ENCODE measurements at regions not wholly inside any gene's neighbourhood (a gene's known extent, or its start where the extent isn't known, plus 50 kb on each side); places are given as distances from the start of the nearest gene placed in this dataset.

DNA sequence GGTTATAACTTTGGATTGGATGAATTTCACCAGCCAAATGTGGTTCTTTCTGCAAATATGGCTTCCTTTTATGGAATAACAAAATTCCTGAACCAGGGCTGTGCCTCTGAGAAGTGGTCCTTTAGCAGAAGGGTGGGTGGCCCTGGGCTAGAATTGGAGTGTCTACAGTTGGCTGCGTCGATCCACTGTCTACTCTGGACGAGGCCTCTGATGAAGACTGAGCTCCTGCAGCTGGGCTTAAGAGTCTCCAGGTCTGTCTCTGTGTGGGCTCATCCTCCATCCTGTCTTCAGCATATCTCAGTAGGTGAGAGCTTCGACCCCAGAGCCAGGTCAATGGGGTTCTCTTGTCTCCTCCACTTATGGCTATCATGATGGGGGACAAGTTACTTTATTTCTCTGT, 166.3 kb upstream of the PMEPA1 start:
- 95% methylated on average over 3 of the region's 4 CpGs for WGBS (ENCODE audit: insufficient coverage)

DNA sequence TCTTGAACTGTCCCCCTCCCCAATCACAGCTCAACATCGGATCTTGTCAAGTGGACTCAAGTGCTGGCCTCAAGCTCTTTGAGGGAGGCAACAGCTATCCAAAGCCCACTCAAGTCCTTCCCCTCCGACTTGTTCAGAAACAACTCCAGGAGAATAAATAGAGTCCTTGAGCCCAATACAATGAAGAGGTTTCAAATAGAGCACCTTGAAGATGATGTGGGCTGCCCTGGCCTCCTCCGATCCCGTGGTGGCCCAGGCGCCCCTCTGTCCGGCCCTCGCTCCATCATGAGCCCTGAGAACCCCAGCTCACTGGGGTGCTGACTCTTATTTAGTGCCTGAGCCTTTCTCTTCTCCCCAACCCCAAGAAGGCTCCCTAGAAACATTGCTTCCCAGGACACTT, 164.3 kb upstream of the PMEPA1 start:
- ChIA-PET CTCF (interaction anchor here in 1 of 2 donors (0.6 to 1.0 kb wide), 2 partner anchors 179 to 186 kb away, joined by 3 to 5 read pairs; no protein-coding TSS in a partner anchor), POLR2A (no interaction called here)
- no peaks in the 10 kb centered on the region for H3K9me3 ChIP-seq
- Mint-ChIP-seq H3K4me1 (no peaks in the 10 kb centered on the region), H3K27me3 (peaks cover 4 to 27% of the 10 kb centered on the region in 2 donors), H3K27ac (no peak overlapping the region), H3K4me3 (no peak overlapping the region), H3K36me3 (no peaks in the 10 kb centered on the region), H3K9me3 (no peaks in the 10 kb centered on the region)
- H3K4me3 ChIP-seq (ENCODE audit: control insufficient read depth in 1 of 2, extremely low read depth in 1 of 2, low read length in 1 of 2) = no peak overlapping the region
- ATAC-seq (replicated peaks in 1 of 4) = no peak
- no peak for DNase-seq
- 79% methylated on average over 6 of the region's 7 CpGs for WGBS (ENCODE audit: insufficient coverage)
- H3K27ac ChIP-seq (ENCODE audit: low read length) = no peak overlapping the region
- no peaks in the 10 kb centered on the region for H3K4me1 ChIP-seq (ENCODE audit: control insufficient read depth in 1 of 2, extremely low read depth in 1 of 2, insufficient read depth in 2 of 2, low read length in 2 of 2)
- H3K27me3 ChIP-seq (replicated peaks in 1 of 2; ENCODE audit: control insufficient read depth in 2 of 2, extremely low read depth in 1 of 2, insufficient read depth in 2 of 2, low read length in 1 of 2) = peaks cover 0 to 32% of the 10 kb centered on the region in 2 experiments
- no peaks in the 10 kb centered on the region for H3K36me3 ChIP-seq (ENCODE audit: control insufficient read depth in 2 of 2, extremely low read depth in 1 of 2, insufficient read depth in 1 of 2, low read length in 1 of 2)

More for the DNA sequence above, 166.3 kb upstream of the PMEPA1 start:
- H3K9me3 ChIP-seq = no peaks in the 10 kb centered on the region
- no peak overlapping the region for H3K27ac ChIP-seq (ENCODE audit: low read length)
- no peak overlapping the region for H3K4me3 Mint-ChIP-seq
- H3K27me3 Mint-ChIP-seq = peaks cover 4 to 11% of the 10 kb centered on the region in 2 donors
- no peak overlapping the region for H3K27ac Mint-ChIP-seq
- DNase-seq (no peak), ATAC-seq (replicated peaks in 1 of 4) (no peak)
- no peaks in the 10 kb centered on the region for H3K9me3 Mint-ChIP-seq
- ChIA-PET POLR2A (no interaction called here), CTCF (no interaction called here)
- H3K36me3 ChIP-seq (ENCODE audit: control insufficient read depth in 2 of 2, extremely low read depth in 1 of 2, insufficient read depth in 1 of 2, low read length in 1 of 2) = no peaks in the 10 kb centered on the region
- peaks cover 0 to 18% of the 10 kb centered on the region in 2 experiments for H3K27me3 ChIP-seq (replicated peaks in 1 of 2; ENCODE audit: control insufficient read depth in 2 of 2, extremely low read depth in 1 of 2, insufficient read depth in 2 of 2, low read length in 1 of 2)
- H3K36me3 Mint-ChIP-seq = no peaks in the 10 kb centered on the region
- H3K4me1 ChIP-seq (ENCODE audit: control insufficient read depth in 1 of 2, extremely low read depth in 1 of 2, insufficient read depth in 2 of 2, low read length in 2 of 2) = no peaks in the 10 kb centered on the region
- H3K4me3 ChIP-seq (ENCODE audit: control insufficient read depth in 1 of 2, extremely low read depth in 1 of 2, low read length in 1 of 2) = no peak overlapping the region
- no peaks in the 10 kb centered on the region for H3K4me1 Mint-ChIP-seq

DNA sequence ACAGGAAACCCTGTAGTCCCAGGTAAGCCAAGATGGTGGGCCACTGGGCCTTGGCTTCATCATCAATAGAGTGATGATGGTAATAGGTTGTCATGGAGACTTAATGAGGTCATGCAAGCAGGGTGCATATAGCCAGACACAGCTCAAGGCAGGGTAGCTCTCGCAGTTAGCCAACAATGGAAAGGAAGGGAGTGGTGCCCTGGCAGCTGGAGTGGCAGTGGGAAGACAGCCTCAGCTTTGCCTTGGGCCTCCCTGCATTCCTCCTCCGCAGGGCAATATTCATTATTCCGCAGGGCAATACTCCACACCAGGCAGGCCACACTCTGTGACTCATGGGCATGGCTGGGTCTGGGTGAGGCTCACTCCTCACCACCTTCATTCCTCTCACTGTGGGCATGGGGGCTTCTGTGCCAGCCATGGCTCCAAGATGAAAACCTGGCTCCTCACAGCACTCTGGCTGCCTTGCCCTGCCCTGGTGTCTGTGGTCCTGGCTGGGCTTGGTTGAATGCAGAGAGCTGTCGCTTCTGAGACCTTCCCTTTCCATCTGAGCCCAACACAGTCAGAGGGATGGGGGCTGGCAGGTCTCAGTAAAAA, 163.1 kb upstream of the PMEPA1 start:
- POLR2A ChIA-PET = no interaction called here
- Histone ChIP-seq H3K4me3 (ENCODE audit: control insufficient read depth in 1 of 2, extremely low read depth in 1 of 2, low read length in 1 of 2) (no peak overlapping the region), H3K27me3 (replicated peaks in 1 of 2; ENCODE audit: control insufficient read depth in 2 of 2, extremely low read depth in 1 of 2, insufficient read depth in 2 of 2, low read length in 1 of 2) (peaks cover 0 to 41% of the 10 kb centered on the region in 2 experiments), H3K27ac (ENCODE audit: low read length) (no peak overlapping the region), H3K4me1 (ENCODE audit: control insufficient read depth in 1 of 2, extremely low read depth in 1 of 2, insufficient read depth in 2 of 2, low read length in 2 of 2) (no peaks in the 10 kb centered on the region), H3K36me3 (ENCODE audit: control insufficient read depth in 2 of 2, extremely low read depth in 1 of 2, insufficient read depth in 1 of 2, low read length in 1 of 2) (no peaks in the 10 kb centered on the region), H3K9me3 (no peaks in the 10 kb centered on the region)
- peaks cover 4 to 29% of the 10 kb centered on the region in 2 donors for H3K27me3 Mint-ChIP-seq
- H3K9me3 Mint-ChIP-seq = no peaks in the 10 kb centered on the region
- CTCF ChIA-PET = interaction anchor here in 1 of 2 donors (1.0 kb wide), 1 partner anchor 181 kb away, joined by 3 read pairs; no protein-coding TSS in a partner anchor
- H3K27ac Mint-ChIP-seq = no peak overlapping the region
- no peaks in the 10 kb centered on the region for H3K4me1 Mint-ChIP-seq
- peak in 1 of 35 experiments; percentile 15 for DNase-seq
- H3K36me3 Mint-ChIP-seq = no peaks in the 10 kb centered on the region
- ATAC-seq (replicated peaks in 1 of 4) = no peak
- WGBS (ENCODE audit: insufficient coverage) = 100% methylated on average over 3 of the region's 4 CpGs
- no peak overlapping the region for H3K4me3 Mint-ChIP-seq

DNA sequence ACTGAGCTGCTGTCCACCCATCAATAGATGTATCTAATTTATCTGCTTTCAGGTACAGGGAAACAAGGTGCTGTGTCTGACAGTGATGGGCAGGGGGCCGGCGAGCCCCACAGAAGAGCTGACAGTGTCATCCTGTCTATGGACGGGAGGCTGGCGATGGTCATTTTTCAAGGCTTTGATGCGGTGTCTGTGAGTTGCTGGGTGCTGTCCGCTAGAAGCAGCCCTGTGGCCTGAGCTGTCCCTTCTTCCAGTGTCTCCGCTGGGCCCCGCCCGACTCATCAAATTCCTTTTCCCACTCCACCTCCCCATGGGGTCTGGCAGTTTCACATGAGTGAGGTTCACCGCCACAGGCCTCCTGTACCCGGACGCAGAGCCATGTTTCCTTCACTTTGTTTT, 161.4 kb upstream of the PMEPA1 start:
- Histone ChIP-seq H3K27ac (ENCODE audit: low read length) (no peak overlapping the region), H3K9me3 (no peaks in the 10 kb centered on the region), H3K36me3 (ENCODE audit: control insufficient read depth in 2 of 2, extremely low read depth in 1 of 2, insufficient read depth in 1 of 2, low read length in 1 of 2) (no peaks in the 10 kb centered on the region), H3K27me3 (replicated peaks in 1 of 2; ENCODE audit: control insufficient read depth in 2 of 2, extremely low read depth in 1 of 2, insufficient read depth in 2 of 2, low read length in 1 of 2) (peaks cover 0 to 50% of the 10 kb centered on the region in 2 experiments), H3K4me1 (ENCODE audit: control insufficient read depth in 1 of 2, extremely low read depth in 1 of 2, insufficient read depth in 2 of 2, low read length in 2 of 2) (no peaks in the 10 kb centered on the region), H3K4me3 (ENCODE audit: control insufficient read depth in 1 of 2, extremely low read depth in 1 of 2, low read length in 1 of 2) (no peak overlapping the region)
- 87% methylated on average over 9 of the region's 12 CpGs for WGBS (ENCODE audit: insufficient coverage)
- ChIA-PET CTCF (no interaction called here), POLR2A (no interaction called here)
- Mint-ChIP-seq H3K9me3 (no peaks in the 10 kb centered on the region), H3K4me3 (no peak overlapping the region), H3K36me3 (no peaks in the 10 kb centered on the region), H3K4me1 (peaks cover 1 to 4% (median 3%) of the 10 kb centered on the region in 3 donors), H3K27ac (no peak overlapping the region), H3K27me3 (peaks cover 4 to 33% of the 10 kb centered on the region in 2 donors)
- ATAC-seq (replicated peaks in 1 of 4) (no peak), DNase-seq (peak in 1 of 35 experiments; percentile 14)

DNA sequence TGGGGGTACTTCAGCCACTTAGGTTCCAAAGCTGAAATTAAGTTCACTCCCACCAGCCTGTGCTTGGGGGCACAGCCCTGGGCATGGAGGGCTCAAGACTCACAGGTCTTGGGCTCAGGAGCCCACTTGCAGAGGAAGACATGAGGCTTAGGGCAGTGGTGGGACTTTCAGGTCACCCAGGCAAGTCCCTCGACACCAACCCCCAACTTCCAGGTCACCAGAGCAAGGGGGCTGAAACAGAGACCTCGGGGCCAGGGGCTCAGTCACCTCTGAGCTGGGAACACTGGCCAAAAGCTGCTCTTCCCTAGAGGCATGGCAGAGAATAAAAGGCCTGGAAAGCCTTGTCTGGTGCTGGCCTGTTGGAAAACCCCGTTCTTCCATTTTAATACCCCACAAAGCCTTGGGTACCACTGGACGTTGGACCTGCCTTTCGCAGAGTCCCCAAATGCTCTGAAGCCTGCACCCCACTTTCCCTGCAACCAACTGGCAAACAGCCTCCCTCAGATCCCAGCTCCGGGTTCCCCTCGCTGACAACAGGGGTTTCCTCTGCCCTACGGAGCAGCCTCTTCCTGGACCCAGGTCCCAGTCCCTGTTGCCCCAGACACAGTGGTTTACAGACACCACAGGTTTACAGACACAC, 160.9 kb upstream of the PMEPA1 start:
- Mint-ChIP-seq H3K4me3 (no peak overlapping the region), H3K27ac (no peak overlapping the region), H3K4me1 (peaks cover 7 to 9% (median 9%) of the 10 kb centered on the region in 3 donors), H3K36me3 (no peaks in the 10 kb centered on the region), H3K9me3 (no peaks in the 10 kb centered on the region), H3K27me3 (peaks cover 4 to 33% of the 10 kb centered on the region in 2 donors)
- Histone ChIP-seq H3K27me3 (replicated peaks in 1 of 2; ENCODE audit: control insufficient read depth in 2 of 2, extremely low read depth in 1 of 2, insufficient read depth in 2 of 2, low read length in 1 of 2) (peaks cover 0 to 50% of the 10 kb centered on the region in 2 experiments), H3K4me3 (ENCODE audit: control insufficient read depth in 1 of 2, extremely low read depth in 1 of 2, low read length in 1 of 2) (no peak overlapping the region), H3K27ac (ENCODE audit: low read length) (no peak overlapping the region), H3K36me3 (ENCODE audit: control insufficient read depth in 2 of 2, extremely low read depth in 1 of 2, insufficient read depth in 1 of 2, low read length in 1 of 2) (no peaks in the 10 kb centered on the region), H3K4me1 (ENCODE audit: control insufficient read depth in 1 of 2, extremely low read depth in 1 of 2, insufficient read depth in 2 of 2, low read length in 2 of 2) (no peaks in the 10 kb centered on the region), H3K9me3 (no peaks in the 10 kb centered on the region)
- 59% methylated on average over 6 of the region's 8 CpGs for WGBS (ENCODE audit: insufficient coverage)
- DNase-seq (peak in 1 of 35 experiments; percentile 2), ATAC-seq (replicated peaks in 1 of 4) (no peak)
- POLR2A ChIA-PET = no interaction called here
- CTCF ChIA-PET = no interaction called here

DNA sequence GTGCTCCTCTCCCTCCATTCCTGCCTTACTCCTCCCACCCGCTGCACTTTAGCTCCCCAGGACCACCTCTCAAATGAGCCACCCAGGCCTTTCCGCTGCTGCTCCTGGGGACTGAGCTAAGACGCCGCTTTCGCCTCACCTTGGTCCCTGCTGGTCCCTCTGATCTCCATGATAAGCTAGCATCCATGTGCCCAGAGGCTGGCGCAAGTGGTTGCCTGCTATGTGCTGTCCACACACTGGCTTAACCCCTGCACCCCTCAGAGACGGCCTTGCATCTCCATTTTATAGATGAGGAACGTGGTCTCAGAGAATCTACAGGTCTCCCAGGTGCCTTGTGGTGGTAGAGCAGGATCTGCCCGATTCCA, 160.1 kb upstream of the PMEPA1 start:
- H3K4me1 ChIP-seq (ENCODE audit: control insufficient read depth in 1 of 2, extremely low read depth in 1 of 2, insufficient read depth in 2 of 2, low read length in 2 of 2) = no peaks in the 10 kb centered on the region
- peaks cover 0 to 50% of the 10 kb centered on the region in 2 experiments for H3K27me3 ChIP-seq (replicated peaks in 1 of 2; ENCODE audit: control insufficient read depth in 2 of 2, extremely low read depth in 1 of 2, insufficient read depth in 2 of 2, low read length in 1 of 2)
- ATAC-seq (replicated peaks in 1 of 4) = no peak
- no peak overlapping the region for H3K4me3 Mint-ChIP-seq
- H3K27ac ChIP-seq (ENCODE audit: low read length) = no peak overlapping the region
- no peak for DNase-seq
- H3K4me3 ChIP-seq (ENCODE audit: control insufficient read depth in 1 of 2, extremely low read depth in 1 of 2, low read length in 1 of 2) = no peak overlapping the region
- H3K27me3 Mint-ChIP-seq = peaks cover 4 to 39% of the 10 kb centered on the region in 2 donors
- H3K4me1 Mint-ChIP-seq = peaks cover 12 to 17% (median 16%) of the 10 kb centered on the region in 3 donors
- ChIA-PET CTCF (no interaction called here), POLR2A (no interaction called here)
- no peak overlapping the region for H3K27ac Mint-ChIP-seq
- no peaks in the 10 kb centered on the region for H3K9me3 ChIP-seq
- no peaks in the 10 kb centered on the region for H3K9me3 Mint-ChIP-seq
- 74% methylated on average over 9 of the region's 9 CpGs for WGBS (ENCODE audit: insufficient coverage)
- H3K36me3 ChIP-seq (ENCODE audit: control insufficient read depth in 2 of 2, extremely low read depth in 1 of 2, insufficient read depth in 1 of 2, low read length in 1 of 2) = no peaks in the 10 kb centered on the region
- no peaks in the 10 kb centered on the region for H3K36me3 Mint-ChIP-seq

Measured in T-cell (primary cell).